ENCODE measurements at regions not wholly inside any gene's neighbourhood (a gene's known extent, or its start where the extent isn't known, plus 50 kb on each side); places are given as distances from the start of the nearest gene placed in this dataset.

DNA sequence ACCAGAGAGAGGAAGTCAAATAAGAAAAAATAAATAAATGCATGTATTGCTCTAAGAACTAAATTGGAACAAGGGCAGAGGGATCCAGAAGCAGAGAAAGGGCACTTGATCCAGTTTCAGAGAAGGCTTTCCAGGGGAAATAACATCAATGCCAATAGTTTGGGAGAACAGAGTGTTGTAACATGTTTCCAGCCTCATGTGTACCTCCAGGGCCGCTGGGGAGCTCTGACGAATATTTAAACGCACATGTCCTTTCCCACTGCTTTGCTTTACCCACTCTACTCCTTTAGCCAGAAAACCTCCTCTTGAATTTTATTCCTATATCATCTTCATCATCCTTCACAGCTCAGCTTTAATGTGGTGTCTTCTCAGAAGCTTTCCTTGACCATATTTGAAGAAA lies 233.7 kb downstream of the ENC1 start:
- TF ChIP-seq RAD21 (IDR thresholded peaks at IDR 0.05; ENCODE audit: low read depth) (no peak), POLR2A (IDR thresholded peaks at IDR 0.05; ENCODE audit: borderline replicate concordance, extremely low read depth, insufficient read depth, insufficient read length) (no peak), CEBPB (IDR thresholded peaks at IDR 0.05; ENCODE audit: low read depth) (no peak)
- TF ChIP-seq, protein P1, sequence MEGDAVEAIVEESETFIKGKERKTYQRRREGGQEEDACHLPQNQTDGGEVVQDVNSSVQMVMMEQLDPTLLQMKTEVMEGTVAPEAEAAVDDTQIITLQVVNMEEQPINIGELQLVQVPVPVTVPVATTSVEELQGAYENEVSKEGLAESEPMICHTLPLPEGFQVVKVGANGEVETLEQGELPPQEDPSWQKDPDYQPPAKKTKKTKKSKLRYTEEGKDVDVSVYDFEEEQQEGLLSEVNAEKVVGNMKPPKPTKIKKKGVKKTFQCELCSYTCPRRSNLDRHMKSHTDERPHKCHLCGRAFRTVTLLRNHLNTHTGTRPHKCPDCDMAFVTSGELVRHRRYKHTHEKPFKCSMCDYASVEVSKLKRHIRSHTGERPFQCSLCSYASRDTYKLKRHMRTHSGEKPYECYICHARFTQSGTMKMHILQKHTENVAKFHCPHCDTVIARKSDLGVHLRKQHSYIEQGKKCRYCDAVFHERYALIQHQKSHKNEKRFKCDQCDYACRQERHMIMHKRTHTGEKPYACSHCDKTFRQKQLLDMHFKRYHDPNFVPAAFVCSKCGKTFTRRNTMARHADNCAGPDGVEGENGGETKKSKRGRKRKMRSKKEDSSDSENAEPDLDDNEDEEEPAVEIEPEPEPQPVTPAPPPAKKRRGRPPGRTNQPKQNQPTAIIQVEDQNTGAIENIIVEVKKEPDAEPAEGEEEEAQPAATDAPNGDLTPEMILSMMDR (IDR thresholded peaks at IDR 0.05 in 2 of 3, conservative IDR thresholded peaks at IDR 0.05 in 1 of 3; ENCODE audit: borderline replicate concordance in 1 of 3, insufficient read depth in 1 of 3, low read depth in 2 of 3, low read length in 2 of 3), result no peak
